Upper lobe of left lung (tissue), 6 donors: ENCODE measurements at regions not wholly inside any gene's neighbourhood (a gene's known extent, or its start where the extent isn't known, plus 50 kb on each side); places are given as distances from the start of the nearest gene placed in this dataset.
A peak's percentile ranks its signal among the peaks of the same experiment; 100 is the strongest.

Source experiments
- ATAC-seq, 2 donors: fragments of 200-7000 bp; cut with Tn5 transposase; one replicate each; pipeline ENCODE4 v1.9.1; 2022; ENCODE audit warnings: mild to moderate bottlenecking in 2 of 2, moderate library complexity in 2 of 2; ENCODE audit not compliant: low FRiP score in 2 of 2
- DNase-seq, 2 donors: peaks; one replicate each; pipeline ENCODE4 v3.0.0-alpha.2; 2019 to 2020
- H3K27ac ChIP-seq, 4 donors: fragments of 200-600 bp; sonication (generic); one replicate each; pipeline ENCODE4 v1.5.1; 2016 to 2019
- H3K27me3 ChIP-seq, 4 donors: fragments of 200-600 bp; sonication (generic); one replicate each; pipeline ENCODE4 v1.5.1; 2017 to 2019
- H3K36me3 ChIP-seq, 4 donors: fragments of 200-600 bp; sonication (generic); one replicate each; pipeline ENCODE4 v1.5.1; 2016 to 2019
- H3K4me1 ChIP-seq, 4 donors: fragments of 200-600 bp; sonication (generic); one replicate each; pipeline ENCODE4 v1.5.1; 2018 to 2019
- H3K4me3 ChIP-seq, 4 donors: fragments of 200-600 bp; sonication (generic); one replicate each; pipeline ENCODE4 v1.5.1; 2017 to 2019; ENCODE audit warnings: mild to moderate bottlenecking in 2 of 4, moderate library complexity in 1 of 4
- H3K9me3 ChIP-seq, 4 donors: fragments of 200-600 bp; sonication (generic); one replicate each; pipeline ENCODE4 v1.5.1; 2018 to 2019
- CTCF ChIP-seq, 6 experiments: fragments of 450-650 bp in 4 of 6; fragments of 200-600 bp in 2 of 6; sonication (generic) in 2 of 6; IDR thresholded peaks; one replicate each; pipeline ENCODE4 v1.5.1; 2016 to 2019; ENCODE audit warnings: antibody characterized with exemption in 6 of 6
- EP300 ChIP-seq, 4 donors: sonication (generic); formaldehyde crosslinking; IDR thresholded peaks; one replicate each; pipeline ENCODE4 v1.5.1; 2017; ENCODE audit warnings: antibody characterized with exemption in 4 of 4, control low read depth in 2 of 4
- POLR2A ChIP-seq, 4 donors: fragments of 450-650 bp; IDR thresholded peaks; one replicate each; pipeline ENCODE4 v1.5.1; 2016 to 2017; ENCODE audit warnings: antibody characterized with exemption in 4 of 4, mild to moderate bottlenecking in 2 of 4
- POLR2AphosphoS5 ChIP-seq, 2 donors: sonication (generic); formaldehyde crosslinking; IDR thresholded peaks; one replicate each; pipeline ENCODE4 v1.5.1; 2017; ENCODE audit warnings: antibody characterized with exemption in 2 of 2
- WGBS, 2 donors: methylation state at CpG; one replicate each; pipeline ENCODE4 v1.1.5; 2017 to 2018; 5-methylcytosine and 5-hydroxymethylcytosine counted together
- donor health status: DM: no; HTN: no; CAD: no; lungs with moderate emphysema.
- donor health status: DM: no; HTN: yes; CAD: no; lungs with severe emphysema.

DNA sequence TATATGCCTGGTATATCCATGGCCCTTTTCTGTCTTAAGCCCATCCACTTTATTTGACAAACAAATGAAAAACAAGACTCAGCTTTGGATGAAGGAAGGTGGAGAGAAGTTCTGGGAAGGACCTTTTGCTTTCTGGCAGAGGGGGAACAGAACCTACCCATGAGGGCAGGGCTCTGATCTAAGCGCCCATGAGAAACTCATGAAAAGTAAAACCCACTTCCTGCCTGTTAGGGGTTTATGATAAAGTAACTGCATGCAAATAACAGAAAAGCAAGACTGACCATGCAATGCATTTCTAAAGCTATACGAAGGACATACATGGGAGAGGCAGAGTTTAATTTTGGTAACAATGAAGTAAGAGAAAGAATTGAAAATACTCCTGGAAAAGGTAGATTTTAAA is 181.9 kb upstream of the ADRA1B start:
- ATAC-seq: no peak
- DNase-seq: no peak
- WGBS, 2 donors: 73 to 75% methylated on average over 2 of the region's 2 CpGs
- no peaks in the 10 kb centered on the region for H3K36me3 ChIP-seq
- H3K9me3 ChIP-seq: no peaks in the 10 kb centered on the region
- TF ChIP-seq EP300 (IDR thresholded peaks at IDR 0.05) (no peak), POLR2A (IDR thresholded peaks at IDR 0.05) (no peak), POLR2AphosphoS5 (IDR thresholded peaks at IDR 0.05) (no peak), CTCF (IDR thresholded peaks at IDR 0.05) (no peak)
- H3K27me3 ChIP-seq: no peaks in the 10 kb centered on the region
- no peak overlapping the region for H3K4me3 ChIP-seq
- no peaks in the 10 kb centered on the region for H3K4me1 ChIP-seq
- no peak overlapping the region for H3K27ac ChIP-seq

DNA sequence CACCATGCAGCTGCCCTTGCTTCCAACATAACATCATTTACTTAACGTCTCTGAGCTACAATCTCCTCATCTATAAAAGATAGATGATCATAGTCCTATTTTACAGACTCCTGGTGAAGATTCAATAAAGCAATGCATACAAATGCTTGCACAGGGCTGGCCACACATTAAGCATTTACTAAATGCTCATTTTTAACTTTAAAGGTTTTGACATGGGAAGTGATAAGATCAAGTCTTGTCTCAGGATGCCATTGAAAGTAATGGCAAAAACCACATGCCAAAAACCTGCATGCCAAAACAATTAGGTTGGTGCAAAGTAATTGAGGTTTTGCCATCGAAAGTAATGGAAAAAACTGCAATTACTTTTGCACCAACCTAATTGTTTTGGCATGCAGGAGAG is 181.2 kb upstream of the ADRA1B start:
- Histone ChIP-seq H3K4me3 (no peak overlapping the region), H3K36me3 (no peaks in the 10 kb centered on the region), H3K4me1 (no peaks in the 10 kb centered on the region), H3K27me3 (no peaks in the 10 kb centered on the region), H3K9me3 (no peaks in the 10 kb centered on the region), H3K27ac (no peak overlapping the region)
- ATAC-seq (no peak), DNase-seq (no peak)
- TF ChIP-seq POLR2A (IDR thresholded peaks at IDR 0.05) (no peak), EP300 (IDR thresholded peaks at IDR 0.05) (no peak), POLR2AphosphoS5 (IDR thresholded peaks at IDR 0.05) (no peak), CTCF (IDR thresholded peaks at IDR 0.05) (no peak)
- 70 to 89% methylated on average over 2 of the region's 2 CpGs for WGBS, 2 donors

DNA sequence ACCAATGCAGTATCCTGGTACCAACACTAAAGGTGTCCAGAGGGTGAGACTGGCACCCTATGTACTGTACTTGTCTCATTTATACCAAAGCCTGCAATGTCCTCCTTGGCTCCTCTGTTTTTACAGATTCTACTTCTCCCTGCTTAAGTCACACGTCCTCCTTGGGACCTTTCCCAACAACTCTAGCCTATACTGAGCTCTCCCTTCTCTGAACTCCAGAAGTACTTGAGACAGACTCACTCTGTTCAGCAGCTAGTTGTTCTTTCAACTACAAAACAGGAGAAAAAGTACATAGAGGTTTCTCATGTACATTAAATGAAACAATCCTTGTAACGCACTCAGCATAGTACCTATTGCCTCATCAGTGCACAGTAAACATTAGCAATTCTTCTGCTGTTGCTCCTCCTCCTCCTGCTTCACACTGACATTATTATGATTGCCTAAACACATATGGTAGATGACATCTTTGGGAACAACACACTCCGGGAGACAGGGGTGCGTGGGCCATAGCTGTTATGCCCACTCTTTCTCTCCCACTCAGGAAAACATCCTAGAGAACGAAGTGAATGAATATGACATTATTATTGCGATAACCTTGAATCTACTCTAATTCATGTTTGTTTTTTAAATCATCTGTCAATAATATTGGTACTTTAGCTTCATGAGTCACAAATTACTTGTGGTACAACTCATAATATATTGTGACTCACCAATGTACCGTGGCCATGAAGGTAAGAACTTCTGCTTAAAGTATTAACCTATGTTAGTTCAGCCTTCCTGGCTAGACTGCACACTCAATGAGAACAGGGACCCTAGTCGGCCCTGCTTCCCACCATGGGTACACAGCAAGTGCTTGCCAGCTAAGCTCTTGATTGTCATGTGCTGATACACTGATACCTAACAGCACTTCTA is 180.3 kb upstream of the ADRA1B start:
- no peaks in the 10 kb centered on the region for H3K36me3 ChIP-seq
- WGBS, 2 donors: 76 to 79% methylated on average over 8 of the region's 8 CpGs
- H3K27me3 ChIP-seq: no peaks in the 10 kb centered on the region
- H3K4me3 ChIP-seq: no peak overlapping the region
- ATAC-seq (no peak), DNase-seq (no peak)
- TF ChIP-seq POLR2AphosphoS5 (IDR thresholded peaks at IDR 0.05): no peak
- no peak for TF ChIP-seq POLR2A (IDR thresholded peaks at IDR 0.05)
- TF ChIP-seq EP300 (IDR thresholded peaks at IDR 0.05): no peak
- TF ChIP-seq CTCF (IDR thresholded peaks at IDR 0.05): no peak
- no peaks in the 10 kb centered on the region for H3K4me1 ChIP-seq
- no peaks in the 10 kb centered on the region for H3K9me3 ChIP-seq
- no peak overlapping the region for H3K27ac ChIP-seq

GRCh38 chr5:159736844-159737243 is 179.4 kb upstream of the ADRA1B start:
- ATAC-seq (no peak), DNase-seq (no peak)
- Histone ChIP-seq H3K4me3 (no peak overlapping the region), H3K27me3 (no peaks in the 10 kb centered on the region), H3K27ac (no peak overlapping the region), H3K36me3 (no peaks in the 10 kb centered on the region), H3K4me1 (no peaks in the 10 kb centered on the region), H3K9me3 (no peaks in the 10 kb centered on the region)
- TF ChIP-seq POLR2A (IDR thresholded peaks at IDR 0.05): no peak
- TF ChIP-seq EP300 (IDR thresholded peaks at IDR 0.05): no peak
- no peak for TF ChIP-seq CTCF (IDR thresholded peaks at IDR 0.05)
- TF ChIP-seq POLR2AphosphoS5 (IDR thresholded peaks at IDR 0.05): no peak
- 53 to 70% methylated on average over 2 of the region's 2 CpGs for WGBS, 2 donors

DNA sequence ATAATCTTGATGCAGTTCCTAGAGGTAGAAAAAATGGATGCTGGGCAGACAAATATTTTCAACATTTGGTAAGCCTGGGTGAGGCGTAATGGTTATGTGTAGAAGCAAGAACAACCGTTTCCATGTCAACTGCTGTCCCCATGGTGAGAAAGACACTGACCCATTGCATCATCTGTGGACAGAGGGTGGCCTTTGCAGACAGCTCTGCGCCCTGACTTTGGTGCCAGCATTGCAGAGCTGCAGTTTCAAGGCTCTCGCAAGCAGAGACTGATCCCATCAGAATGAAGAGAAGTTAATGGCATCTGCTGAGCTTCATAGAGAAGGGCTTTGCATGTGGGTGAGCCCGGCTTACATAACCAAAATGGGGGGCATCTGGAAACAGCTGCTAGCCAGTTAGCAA is 179.0 kb upstream of the ADRA1B start:
- Histone ChIP-seq H3K4me1 (no peaks in the 10 kb centered on the region), H3K27ac (no peak overlapping the region), H3K36me3 (no peaks in the 10 kb centered on the region), H3K4me3 (no peak overlapping the region), H3K9me3 (no peaks in the 10 kb centered on the region), H3K27me3 (no peaks in the 10 kb centered on the region)
- no peak for DNase-seq
- no peak for TF ChIP-seq POLR2A (IDR thresholded peaks at IDR 0.05)
- TF ChIP-seq EP300 (IDR thresholded peaks at IDR 0.05): no peak
- no peak for TF ChIP-seq CTCF (IDR thresholded peaks at IDR 0.05)
- no peak for TF ChIP-seq POLR2AphosphoS5 (IDR thresholded peaks at IDR 0.05)
- 85 to 92% methylated on average over 5 of the region's 5 CpGs for WGBS, 2 donors
- peak in 1 of 2 donors; percentile 40 for ATAC-seq
